Left lobe of liver (tissue), 2 donors: ENCODE measurements at regions not wholly inside any gene's neighbourhood (a gene's known extent, or its start where the extent isn't known, plus 50 kb on each side); places are given as distances from the start of the nearest gene placed in this dataset.
A peak's percentile ranks its signal among the peaks of the same experiment; 100 is the strongest.

ENCODE experiments used
- ATAC-seq: fragments of 200-7000 bp; cut with Tn5 transposase; one replicate; pipeline ENCODE4 v1.9.1; 2020; ENCODE audit warnings: mild to moderate bottlenecking, moderate library complexity
- DNase-seq: peaks from one replicate; pipeline ENCODE4 v3.0.0-alpha.2; 2020; ENCODE audit warnings: low spot score
- donor health status: DM: no; HTN: no; CAD: no; lungs with moderate emphysema.
- donor health status: DM: no; HTN: yes; CAD: no.

DNA sequence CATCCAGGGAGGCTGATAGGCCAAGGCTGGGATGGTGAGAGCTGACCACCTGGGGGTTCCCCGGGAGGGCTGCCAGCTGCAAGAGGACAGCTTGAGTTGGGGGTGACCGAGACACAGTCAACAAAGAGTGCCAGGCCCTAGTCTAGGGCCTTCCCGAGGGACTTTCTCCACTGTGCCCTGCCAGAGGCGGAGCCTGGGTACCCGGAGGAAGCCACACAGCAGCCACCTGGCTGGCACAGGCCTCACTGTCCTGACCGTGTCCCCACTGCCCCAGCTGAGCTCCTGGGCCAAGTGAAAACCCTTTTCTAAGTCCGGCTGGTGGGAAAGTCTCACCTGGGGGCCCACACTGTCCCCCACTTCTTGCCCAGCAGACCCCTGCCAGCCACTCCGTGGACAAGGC is 71.9 kb upstream of the GSE1 start:
- DNase-seq (no peak), ATAC-seq (no peak)

DNA sequence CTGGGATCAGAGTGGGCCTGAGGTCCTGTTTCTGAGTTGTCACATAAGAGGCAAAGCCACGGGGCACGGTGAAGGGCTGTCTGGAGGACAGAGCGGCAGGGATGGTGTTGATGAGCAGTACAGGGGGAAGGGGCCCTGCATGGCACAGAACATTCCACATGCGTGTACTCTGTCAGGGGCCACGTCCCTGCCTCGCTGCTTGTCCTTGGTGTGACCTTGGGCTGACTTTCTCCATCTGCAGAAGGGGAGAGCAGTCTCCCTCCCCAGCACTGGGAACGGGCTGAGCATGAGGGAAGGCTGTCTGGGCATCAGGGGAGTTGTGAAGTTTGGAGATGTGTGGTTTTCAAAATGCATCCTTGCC is 71.5 kb upstream of the GSE1 start:
- ATAC-seq (no peak), DNase-seq (no peak)

DNA sequence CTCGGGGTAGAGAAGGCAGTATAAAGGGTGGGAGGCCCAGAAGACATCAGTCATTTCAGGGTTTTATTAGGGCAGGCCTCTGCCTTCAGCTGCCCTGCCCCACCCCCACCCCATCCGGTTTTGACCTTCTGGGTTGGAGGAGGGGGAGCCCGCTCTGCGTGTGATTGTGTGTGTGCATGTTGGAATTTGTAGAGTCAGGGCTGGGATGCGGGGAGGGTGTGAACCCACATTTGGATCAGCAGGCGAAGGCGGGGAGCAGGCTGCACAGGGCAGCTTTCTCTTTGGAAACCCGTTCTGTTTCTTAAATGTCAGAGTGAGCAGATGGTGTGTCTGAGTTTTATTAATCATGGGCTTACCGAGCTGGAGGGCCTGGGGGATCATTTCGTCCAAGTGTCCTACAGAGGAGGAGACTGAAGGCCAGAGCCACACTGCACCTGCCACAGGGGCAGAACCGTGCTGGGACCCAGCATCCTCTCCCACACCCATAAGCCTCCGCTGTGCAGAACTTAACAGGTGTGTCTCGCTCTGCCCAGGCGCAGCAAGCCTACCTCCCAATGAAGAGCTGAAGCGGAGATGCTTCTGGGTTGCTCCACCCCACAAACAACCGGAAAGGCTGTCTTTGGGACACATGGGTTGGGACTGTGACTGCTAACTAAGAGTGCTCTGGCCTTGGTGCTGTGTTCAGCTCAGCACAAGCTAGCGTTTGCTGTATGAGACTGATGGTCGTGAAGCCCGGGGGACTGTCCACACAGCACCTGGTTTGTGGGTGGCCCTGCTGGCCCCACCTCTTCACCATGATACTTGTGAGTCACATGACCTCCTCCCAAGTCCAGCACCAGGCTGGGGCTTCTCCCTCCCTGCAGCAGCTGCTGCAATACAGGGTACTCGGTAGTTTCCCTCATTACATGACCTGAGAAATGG is 70.9 kb upstream of the GSE1 start:
- DNase-seq (no peak), ATAC-seq (no peak)

DNA sequence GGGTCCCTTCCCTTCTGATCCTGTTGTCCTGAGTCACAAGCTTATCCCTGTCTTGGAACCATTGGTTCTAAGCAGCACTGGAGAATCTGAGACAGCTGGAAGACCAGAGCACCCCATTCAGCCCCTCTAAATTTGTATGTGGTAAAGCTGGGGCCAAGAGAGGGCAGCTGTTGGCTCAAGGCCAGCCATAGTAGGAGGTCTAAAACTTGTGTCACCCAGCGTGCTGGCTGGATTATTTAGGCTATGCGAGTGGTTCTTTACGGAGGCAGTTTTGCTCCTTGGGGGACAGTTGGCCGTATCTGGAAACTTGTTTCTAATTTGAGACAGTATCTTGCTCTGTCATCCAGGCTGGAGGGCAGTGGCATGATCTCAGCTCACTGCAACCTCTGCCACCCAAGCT is 69.6 kb upstream of the GSE1 start:
- no peak for ATAC-seq
- no peak for DNase-seq

DNA sequence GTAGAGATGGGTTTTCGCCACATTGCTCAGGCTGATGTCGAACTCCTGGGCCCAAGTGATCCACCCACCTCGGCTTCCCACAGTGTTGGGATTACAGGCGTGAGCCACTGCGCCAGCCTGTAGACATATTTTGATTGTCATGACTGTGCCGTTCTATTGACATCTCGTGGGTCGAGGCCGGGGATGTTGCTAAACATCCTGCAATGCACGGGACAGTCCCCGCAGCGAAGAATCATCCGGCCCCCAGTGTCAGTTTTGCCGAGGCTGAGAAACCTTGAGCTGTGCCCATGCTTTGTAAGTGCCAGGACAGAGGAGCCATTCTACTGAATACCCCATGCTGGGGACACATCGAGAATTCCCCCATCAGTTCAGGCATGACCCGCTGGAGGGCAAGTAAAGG is 69.1 kb upstream of the GSE1 start:
- no peak for DNase-seq
- ATAC-seq, result no peak

DNA sequence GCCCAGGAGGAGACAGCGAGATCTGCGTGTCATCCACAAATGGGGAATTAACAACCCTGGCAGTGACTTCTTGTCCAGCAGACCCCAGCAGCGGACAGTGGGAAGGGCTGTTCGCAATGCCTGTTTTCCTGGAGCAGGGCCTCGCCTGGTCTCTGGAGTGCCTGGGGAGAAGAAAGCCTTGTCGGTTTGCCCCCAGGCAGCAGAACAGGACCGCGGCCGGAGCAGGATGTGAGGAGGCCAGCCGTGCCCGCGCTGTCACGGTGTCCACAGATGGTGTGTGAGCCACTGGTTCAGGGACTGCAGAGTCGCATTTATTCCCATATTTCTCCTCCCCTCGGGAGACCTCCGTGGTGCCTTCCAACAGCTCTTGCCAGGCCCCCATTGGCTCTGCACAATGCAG is 68.5 kb upstream of the GSE1 start:
- ATAC-seq (no peak), DNase-seq (no peak)

DNA sequence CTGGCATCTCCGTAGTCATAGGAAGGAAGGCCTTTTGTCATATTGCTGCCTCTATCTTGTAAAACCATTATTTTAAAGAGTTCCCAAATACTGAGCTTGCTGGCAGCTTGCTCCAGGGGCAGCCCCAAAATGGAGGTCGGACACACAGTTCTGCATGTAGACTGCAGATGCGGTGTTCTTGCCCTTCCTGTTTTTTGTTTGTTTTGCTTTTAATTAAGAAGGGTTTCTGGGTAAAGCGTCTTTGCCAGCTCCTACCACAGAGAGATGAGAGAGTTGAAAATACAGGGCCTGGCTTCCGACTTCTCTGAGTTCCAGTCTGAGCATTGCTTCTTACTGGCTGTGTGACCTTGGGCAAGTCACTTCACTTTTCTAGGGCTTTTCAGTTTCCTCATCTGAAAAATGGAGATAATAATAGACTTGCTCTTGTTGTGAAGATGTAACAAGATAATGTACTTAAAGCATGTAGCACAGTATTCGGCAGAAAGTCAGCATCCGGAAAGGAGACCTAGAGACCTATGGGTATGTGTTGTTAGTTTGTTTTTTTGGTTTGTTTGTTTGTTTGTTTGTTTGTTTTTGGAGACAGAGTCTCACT is 67.8 kb upstream of the GSE1 start:
- DNase-seq (no peak), ATAC-seq (no peak)

DNA sequence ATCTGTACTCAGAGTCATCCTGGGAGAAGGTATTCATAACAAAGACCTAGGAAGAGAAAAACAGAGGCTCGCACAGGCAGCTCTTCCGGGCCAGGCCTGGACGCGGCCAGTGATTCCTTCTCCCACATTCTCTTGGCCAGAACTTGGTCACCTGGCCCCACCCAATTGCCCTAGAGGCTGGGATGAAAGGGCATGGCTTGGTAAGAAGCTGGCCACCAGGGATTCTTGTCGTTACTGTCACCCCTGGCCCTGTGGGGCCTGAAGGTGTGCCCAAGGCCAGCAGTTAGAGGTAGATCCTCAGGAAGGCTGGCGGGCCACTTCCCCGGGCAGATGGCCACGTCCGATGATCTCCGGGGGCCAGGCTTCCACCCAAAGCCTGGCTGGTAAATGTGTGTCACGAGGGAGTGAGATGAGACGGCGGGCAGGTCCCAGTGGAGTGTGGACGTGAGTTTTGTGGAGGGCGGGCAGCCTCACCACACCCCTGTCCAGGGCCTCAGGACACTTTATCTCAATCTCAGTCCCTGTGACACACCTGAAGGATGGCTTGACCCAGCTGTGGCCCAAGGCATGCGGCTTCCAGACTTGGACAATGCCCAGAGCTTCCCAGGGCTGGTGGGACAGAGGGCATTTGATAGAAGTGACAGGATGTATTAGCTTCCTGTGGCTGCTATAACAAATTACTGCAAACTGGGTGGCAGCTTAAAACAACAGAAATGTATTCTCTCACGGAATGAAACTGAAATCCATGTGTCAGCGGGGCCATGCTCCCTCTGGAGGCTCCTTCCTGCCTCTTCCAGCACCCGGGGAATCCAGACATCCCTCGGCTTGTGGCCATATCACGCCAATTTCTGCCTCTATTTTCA is 66.3 kb upstream of the GSE1 start:
- DNase-seq, result no peak

DNA sequence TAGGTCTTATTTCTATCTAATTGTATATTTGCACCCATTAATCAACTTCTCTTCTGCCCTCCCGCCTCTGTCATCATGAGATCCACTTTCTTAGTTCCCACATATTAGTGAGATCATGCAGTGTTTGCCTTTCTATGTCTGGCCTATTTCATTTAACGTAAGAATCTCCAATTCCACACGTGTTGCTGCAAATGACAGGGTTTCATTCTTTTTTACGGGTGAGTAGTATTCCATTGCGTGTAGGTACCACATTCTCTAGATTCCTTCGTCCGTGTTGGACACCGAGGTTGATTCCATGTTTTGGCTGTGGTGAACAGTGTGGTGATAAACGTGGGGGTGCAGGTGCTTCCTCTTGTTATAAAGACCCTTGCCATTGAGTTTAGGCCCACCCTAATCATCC is 64.7 kb upstream of the GSE1 start:
- ATAC-seq (no peak), DNase-seq (no peak)

More for the DNA sequence above, 66.3 kb upstream of the GSE1 start:
- ATAC-seq, result peak; percentile 37

DNA sequence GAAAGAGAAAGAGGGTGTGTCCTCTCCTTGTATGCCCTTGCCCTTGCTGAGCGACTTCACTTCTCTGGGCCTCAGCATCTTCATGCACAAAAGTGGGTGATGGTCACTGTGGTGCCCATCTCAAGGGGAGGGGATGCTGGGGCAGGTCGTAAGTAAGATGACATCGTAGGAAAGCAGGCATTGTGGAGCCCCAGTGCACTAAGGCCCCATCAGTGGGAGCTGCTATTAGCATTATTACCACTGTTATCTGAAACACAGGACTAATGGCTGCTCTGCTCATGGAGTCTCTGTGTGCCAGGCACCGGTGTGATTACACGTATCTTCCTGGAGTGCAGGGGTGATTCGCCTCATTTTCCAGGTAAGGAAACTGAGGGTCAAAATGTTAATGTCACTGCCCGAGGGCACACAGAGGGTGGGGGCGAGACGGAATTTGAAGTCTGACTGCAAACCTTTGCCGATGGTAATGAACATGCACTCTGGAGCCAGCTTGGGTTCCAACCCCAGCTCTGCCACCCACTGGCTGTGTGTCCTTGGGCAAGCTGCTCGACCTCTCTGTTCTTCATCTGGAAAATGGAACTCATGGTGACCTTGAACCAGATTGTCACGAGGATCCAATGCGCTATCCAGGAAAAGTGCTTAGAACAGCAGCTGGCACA is 63.2 kb upstream of the GSE1 start:
- no peak for ATAC-seq
- no peak for DNase-seq

DNA sequence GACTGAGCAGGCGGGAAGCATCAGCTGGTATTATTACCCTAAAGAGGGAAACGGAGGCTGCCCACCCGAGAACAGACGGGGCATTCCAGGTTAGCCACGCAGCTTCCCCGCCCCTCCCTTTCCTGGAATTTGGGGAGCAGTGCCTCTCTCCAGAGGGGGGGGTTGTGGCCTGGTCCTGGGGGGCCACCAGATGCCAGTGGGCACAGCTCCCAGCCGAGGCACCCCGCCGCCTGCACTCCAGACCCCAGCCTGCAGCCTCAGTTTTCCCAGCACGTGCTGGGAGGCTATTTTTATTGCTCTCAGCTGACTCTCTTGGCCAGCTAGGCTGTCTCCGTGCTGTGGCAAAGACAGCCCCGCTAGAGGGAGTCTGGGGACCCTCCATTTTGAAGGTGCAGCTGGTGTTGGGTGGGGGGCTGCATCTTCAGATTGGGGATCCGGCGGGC is 62.7 kb upstream of the GSE1 start:
- no peak for DNase-seq
- no peak for ATAC-seq

DNA sequence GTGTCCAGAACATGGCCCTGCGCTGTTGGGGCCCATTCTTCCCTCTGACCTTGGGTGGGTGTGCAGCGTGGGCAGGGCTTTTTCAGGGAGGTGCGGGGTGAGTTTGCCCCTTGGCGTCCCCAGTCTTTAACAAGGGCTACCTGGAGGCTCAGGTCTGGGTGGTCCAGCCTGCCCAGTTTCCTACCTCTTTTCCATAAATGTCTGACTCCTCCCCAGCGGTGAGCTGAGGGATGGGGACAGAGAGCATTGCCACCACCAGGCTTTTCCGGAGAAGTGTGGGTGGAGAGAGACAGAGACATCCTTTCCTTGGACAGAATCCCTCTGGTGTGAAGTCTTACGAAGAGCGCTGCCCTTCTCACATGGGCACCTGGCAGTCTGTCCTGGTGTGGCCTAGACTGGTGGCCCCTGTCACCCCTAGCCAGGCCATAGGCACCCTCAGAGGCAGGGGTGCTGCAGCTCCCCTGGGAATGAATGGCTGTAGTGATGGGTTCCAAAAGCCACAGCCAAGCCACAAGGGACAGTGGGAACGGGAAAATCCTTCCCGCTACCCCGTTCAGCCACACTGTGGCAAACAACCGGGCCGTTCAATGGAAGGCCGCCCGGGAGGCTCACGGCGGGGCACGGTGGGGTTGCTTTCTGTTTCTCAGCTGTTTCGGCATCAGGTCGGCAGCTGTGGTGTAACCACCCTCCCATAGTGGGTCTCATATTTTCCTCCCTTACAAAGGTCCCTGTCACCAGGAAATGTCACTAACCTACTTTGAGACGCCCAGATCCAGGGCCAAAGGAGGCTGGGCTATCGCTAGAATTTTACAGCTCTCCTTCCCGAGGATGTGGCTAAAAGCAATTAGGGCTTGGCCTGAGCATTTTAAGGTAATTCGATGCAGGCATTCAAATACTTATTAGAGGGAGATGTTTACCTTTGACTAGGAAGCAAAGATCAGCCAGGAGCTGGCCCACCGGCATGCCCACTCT is 61.9 kb upstream of the GSE1 start:
- DNase-seq (no peak), ATAC-seq (no peak)

DNA sequence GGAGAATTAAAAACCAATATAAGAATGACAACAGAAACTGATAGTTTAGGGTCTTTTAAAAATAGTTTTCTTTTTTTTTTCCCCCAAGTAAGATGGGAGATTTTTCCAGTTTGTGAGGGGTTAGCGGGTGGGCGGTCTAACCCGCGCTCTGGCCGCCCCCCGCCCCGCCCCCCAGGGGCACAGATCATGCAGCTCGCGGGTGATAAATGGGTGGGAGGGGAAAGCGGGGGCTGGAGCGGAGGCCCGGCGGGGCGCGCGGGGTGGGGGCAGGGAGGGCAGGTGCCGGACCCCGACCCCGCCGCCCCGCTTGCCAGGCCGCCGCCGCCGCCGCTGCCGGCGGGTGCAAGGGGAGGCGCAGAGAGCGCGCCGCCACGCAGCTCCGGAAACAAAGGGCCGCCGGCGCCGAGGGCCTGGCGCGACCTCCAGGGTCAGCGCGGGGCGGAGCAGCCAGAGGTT is 60.1 kb upstream of the GSE1 start:
- DNase-seq (no peak), ATAC-seq (no peak)

DNA sequence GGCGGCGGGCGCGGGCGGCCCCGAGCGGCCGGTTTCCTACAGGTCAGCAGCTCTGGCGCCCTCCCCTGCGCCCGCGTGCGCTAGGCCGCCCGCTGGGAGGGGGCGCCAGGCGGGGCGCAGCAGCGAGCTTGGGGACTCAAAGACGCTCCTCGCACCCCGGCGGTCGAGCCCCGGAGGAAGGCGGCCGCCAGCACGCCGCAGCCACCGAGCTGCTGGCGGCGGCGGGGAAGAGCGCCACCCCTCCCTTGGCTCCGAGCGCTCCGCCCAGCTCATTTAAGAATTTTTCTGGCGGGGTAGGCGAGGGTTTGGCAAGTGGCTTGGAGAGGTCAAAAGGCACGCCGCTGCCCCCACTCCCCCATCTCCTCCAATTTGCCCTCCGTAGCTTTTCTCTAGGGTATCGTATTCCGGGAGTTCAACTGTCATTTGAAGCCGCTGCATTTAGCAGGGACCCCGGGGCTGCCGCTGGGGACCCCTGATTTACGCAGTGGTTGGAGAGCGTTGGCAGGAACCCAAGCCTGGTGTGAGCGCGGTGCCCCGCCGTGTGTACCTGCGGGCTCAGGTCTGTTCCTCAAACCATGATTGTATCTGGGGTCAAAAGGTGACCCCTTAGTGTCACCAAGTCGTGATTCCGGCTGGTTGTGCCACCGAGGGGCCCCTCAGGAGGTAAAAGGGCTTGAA is 59.5 kb upstream of the GSE1 start:
- ATAC-seq (peak; percentile 68), DNase-seq (peak; percentile 88)

DNA sequence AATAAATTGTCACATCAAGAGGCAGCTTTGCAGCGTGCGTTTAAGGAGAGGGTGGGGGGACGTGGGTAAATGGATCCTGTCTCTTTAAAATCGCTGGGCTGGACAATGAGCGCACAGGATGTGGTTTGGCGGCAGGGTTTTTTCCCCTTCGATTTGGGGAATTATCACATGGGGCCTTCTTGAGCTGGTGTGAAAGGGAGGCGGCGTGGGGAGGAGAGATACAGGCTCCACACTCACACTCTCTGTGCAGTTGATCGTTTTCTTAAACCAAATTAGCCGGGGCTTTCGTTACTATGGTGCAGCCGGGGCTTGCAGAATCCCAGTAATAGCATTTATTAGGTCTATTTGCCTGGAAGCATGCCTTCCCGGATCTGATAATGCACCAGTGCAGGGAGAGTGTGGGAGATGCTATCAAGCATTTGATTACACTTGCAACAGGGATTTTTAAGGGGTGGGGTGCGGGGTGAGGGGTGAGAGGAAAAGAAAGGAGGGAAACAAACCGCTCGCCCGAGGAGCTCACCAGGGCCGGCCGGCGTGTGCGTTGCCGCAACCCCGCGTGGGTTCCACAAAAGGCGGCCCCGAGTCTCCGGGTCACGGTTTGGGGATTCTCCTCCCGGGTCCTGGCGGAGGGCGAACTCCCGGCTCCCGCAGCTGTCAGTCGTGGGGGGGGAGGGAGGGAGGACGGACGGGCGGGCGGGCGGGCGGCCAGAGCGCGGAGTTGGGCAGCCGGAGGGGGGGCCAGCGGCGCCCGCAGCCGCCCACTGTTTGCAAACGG is 58.8 kb upstream of the GSE1 start:
- ATAC-seq, result peak; percentile 46
- DNase-seq, result peak; percentile 80

DNA sequence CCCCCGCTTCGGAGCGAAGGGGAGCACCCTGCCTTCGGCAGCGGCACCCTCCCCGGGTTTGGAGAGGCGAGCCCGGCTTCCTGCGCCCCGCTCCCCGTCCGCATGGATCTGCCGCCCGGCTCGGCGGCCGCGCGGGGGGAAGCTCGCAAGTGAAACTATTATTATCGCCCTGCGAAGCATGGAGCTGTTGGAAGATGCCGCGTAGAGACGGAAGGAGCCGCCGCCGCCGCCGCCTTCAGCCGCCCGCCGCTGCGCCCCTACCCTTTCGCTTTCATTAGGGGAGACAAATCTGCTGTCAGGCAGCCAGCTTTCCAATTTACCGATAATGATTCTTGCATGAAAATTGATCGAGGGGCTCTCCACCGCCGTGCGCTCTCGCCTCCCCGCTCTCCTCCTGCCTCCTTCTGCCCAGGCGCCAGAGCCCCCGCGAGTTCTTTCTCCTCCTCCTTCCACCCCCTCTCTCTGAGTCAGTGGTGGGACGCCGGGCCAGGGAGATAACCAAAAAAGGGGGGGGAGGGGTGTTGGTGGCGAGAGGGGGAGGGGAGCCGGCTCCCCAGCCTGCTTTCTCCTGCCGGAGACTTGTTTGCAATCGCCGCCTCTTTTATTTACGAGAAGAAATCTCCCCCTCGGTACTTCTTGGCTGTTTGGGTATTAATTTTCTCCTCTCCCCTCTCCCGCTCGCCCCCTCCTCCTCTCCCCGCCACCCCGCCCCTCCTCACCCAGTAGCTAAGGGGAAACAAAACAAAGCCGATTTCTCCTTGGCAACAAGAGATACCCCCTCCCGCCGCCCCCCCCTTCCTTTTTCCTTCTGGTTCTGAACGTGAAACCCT is 58.0 kb upstream of the GSE1 start:
- ATAC-seq, result peak; percentile 3
- no peak for DNase-seq

DNA sequence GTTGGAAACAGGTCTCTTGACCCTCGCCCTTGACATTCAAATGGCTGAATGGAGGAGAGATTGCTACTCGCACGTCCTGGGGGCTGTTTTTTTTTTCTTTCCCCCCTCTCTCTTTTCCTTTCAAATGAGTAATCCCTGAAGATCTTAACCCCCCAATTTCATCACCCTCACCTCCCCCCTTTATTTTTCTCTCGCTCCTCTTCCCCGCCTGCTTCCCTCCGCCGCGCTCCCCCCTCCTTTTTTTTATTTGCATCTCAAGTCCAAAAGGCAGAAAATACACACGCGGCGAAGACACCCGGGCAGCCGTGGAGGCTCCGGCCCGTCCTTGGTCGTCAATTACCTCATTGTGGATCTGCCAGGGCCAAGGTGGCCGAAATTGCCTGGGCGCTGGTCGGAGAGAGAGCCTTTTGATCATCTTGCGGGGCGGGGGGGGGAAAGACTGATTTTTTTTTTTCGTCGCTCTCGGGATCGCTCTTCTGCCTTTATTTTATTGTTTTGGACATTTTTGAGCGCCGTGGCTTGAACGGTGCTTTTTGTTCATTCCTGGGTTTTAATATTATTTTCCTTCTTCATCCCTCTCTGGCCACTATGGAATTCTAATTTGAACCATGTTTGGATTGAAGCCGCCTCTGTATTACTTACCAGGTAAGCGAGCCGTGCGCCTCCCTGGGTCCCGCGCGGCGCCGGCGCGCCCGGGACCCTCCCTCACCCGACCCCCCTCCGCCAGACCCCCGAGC is 57.2 kb upstream of the GSE1 start:
- DNase-seq (no peak), ATAC-seq (no peak)
